Left renal pelvis (tissue), 4 donors: ENCODE measurements at regions not wholly inside any gene's neighbourhood (a gene's known extent, or its start where the extent isn't known, plus 50 kb on each side); places are given as distances from the start of the nearest gene placed in this dataset.

Source experiments
- DNase-seq, 4 donors: peaks; one replicate each; pipeline ENCODE4 v3.0.0-alpha.2; 2013; ENCODE audit warnings: low read depth in 4 of 4, low spot score in 3 of 4

GRCh38 chr17:77505181-77505639 lies 364.4 kb downstream of the SEC14L1 start:
- DNase-seq, result no peak

GRCh38 chr17:77506371-77506991 lies 365.7 kb downstream of the SEC14L1 start:
- DNase-seq, result no peak

- DNase-seq, result no peak
These were observed 366.5 kb downstream of the SEC14L1 start for GRCh38 chr17:77507111-77507885.

- no peak for DNase-seq
These were observed 367.4 kb downstream of the SEC14L1 start for GRCh38 chr17:77508047-77508715.

GRCh38 chr17:77509089-77509488 lies 368.3 kb downstream of the SEC14L1 start:
- no peak for DNase-seq

GRCh38 chr17:77509599-77509998 lies 368.8 kb downstream of the SEC14L1 start:
- no peak for DNase-seq

- DNase-seq, result no peak
These were observed 369.5 kb downstream of the SEC14L1 start for GRCh38 chr17:77510133-77510796.

- no peak for DNase-seq
These were observed 370.8 kb downstream of the SEC14L1 start for GRCh38 chr17:77511514-77512061.

- DNase-seq, result no peak
These were observed 371.5 kb downstream of the SEC14L1 start for GRCh38 chr17:77512062-77512946.

- no peak for DNase-seq
These were observed 372.3 kb downstream of the SEC14L1 start for GRCh38 chr17:77513045-77513444.

GRCh38 chr17:77515227-77515626 lies 374.5 kb downstream of the SEC14L1 start:
- DNase-seq, result no peak

GRCh38 chr17:77516902-77517301 lies 376.1 kb downstream of the SEC14L1 start:
- no peak for DNase-seq

- no peak for DNase-seq
These were observed 380.3 kb downstream of the SEC14L1 start for GRCh38 chr17:77521076-77521475.

- no peak for DNase-seq
These were observed 382.8 kb downstream of the SEC14L1 start for GRCh38 chr17:77523540-77523939.

- DNase-seq, result no peak
These were observed 385.5 kb downstream of the SEC14L1 start for GRCh38 chr17:77526259-77526711.

- no peak for DNase-seq
These were observed 386.1 kb downstream of the SEC14L1 start for GRCh38 chr17:77526728-77527350.

GRCh38 chr17:77527409-77527808 lies 386.6 kb downstream of the SEC14L1 start:
- DNase-seq, result no peak

- no peak for DNase-seq
These were observed 387.2 kb downstream of the SEC14L1 start for GRCh38 chr17:77527836-77528505.
